ENCODE measurements at regions not wholly inside any gene's neighbourhood (a gene's known extent, or its start where the extent isn't known, plus 50 kb on each side); places are given as distances from the start of the nearest gene placed in this dataset.

DNA sequence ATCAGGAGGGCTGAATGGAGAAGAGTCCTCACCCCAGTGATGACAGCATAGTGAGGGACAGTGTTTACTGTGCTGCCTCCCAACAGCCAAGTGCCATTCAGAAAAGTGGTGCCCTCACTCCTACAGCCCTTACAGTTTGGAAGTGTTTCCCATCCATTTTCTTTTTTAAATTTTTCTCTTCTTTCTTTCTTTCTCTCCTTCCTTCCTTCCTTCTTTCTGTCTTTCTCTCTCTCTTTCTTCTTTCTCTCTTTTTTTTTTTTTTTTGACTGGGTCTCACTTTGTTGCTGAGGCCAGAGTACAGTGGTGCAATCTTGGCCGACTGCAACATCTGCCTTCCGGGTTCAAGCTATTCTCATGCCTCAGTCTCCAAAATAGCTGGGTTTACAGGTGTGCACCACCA, 755.3 kb downstream of the UQCRFS1 start:
- Histone ChIP-seq H3K4me3 (no peak overlapping the region), H3K36me3 (no peaks in the 10 kb centered on the region), H3K27ac (no peak overlapping the region), H3K4me1 (no peaks in the 10 kb centered on the region), H3K9me3 (no peaks in the 10 kb centered on the region), H3K27me3 (no peaks in the 10 kb centered on the region)
- no peak for ATAC-seq
- DNase-seq, result no peak
- intact Hi-C loops (cut with DNase I), result no loop called here
- TF ChIP-seq CTCF (IDR thresholded peaks at IDR 0.05), result no peak

- no peaks in the 10 kb centered on the region for H3K27me3 ChIP-seq
- intact Hi-C loops (cut with DNase I), result no loop called here
- TF ChIP-seq CTCF (IDR thresholded peaks at IDR 0.05), result no peak
- DNase-seq, result no peak
- H3K36me3 ChIP-seq, result no peaks in the 10 kb centered on the region
- no peak overlapping the region for H3K4me3 ChIP-seq
- no peaks in the 10 kb centered on the region for H3K4me1 ChIP-seq
- no peak overlapping the region for H3K27ac ChIP-seq
- ATAC-seq, result no peak
- H3K9me3 ChIP-seq, result no peaks in the 10 kb centered on the region
These were observed 756.1 kb downstream of the UQCRFS1 start for GRCh38 chr19:28456708-28457320.

- Histone ChIP-seq H3K27me3 (no peaks in the 10 kb centered on the region), H3K4me1 (no peaks in the 10 kb centered on the region), H3K9me3 (no peaks in the 10 kb centered on the region), H3K27ac (no peak overlapping the region), H3K4me3 (no peak overlapping the region), H3K36me3 (no peaks in the 10 kb centered on the region)
- TF ChIP-seq CTCF (IDR thresholded peaks at IDR 0.05), result no peak
- intact Hi-C loops (cut with DNase I), result no loop called here
- DNase-seq (no peak), ATAC-seq (no peak)
These were observed 756.7 kb downstream of the UQCRFS1 start for GRCh38 chr19:28456252-28456651.

- ATAC-seq (no peak), DNase-seq (no peak)
- intact Hi-C loops (cut with DNase I), result no loop called here
These were observed 758.9 kb downstream of the UQCRFS1 start for GRCh38 chr19:28454083-28454482.

DNA sequence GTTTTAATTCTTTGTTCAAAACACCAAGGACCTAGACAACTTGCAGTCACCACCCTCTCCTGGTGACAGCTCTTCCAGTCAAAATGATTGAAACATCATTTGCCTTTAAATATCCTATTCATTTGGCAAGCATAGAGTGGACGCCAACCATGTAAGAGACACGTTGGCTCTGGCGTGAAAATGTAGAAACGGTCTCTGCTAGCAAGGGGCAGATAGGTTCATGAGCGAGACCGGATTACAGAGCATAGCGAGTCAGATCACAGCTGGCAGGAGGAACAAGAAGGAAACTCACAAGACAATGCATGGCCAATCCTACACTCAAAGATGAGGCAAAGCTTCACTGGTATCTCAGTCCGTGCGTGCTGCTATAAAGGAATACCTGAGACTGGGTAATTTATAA, 759.5 kb downstream of the UQCRFS1 start:
- ATAC-seq (no peak), DNase-seq (no peak)
- no peaks in the 10 kb centered on the region for H3K4me1 ChIP-seq
- H3K27me3 ChIP-seq, result no peaks in the 10 kb centered on the region
- H3K9me3 ChIP-seq, result no peaks in the 10 kb centered on the region
- intact Hi-C loops (cut with DNase I), result no loop called here
- H3K27ac ChIP-seq, result no peak overlapping the region
- no peak overlapping the region for H3K4me3 ChIP-seq
- no peak for TF ChIP-seq CTCF (IDR thresholded peaks at IDR 0.05)
- no peaks in the 10 kb centered on the region for H3K36me3 ChIP-seq

More at GRCh38 chr19:28454083-28454482, 758.9 kb downstream of the UQCRFS1 start:
- no peak for TF ChIP-seq CTCF (IDR thresholded peaks at IDR 0.05)
- Histone ChIP-seq H3K27me3 (no peaks in the 10 kb centered on the region), H3K9me3 (no peaks in the 10 kb centered on the region), H3K4me3 (no peak overlapping the region), H3K36me3 (no peaks in the 10 kb centered on the region), H3K27ac (no peak overlapping the region), H3K4me1 (no peaks in the 10 kb centered on the region)

- H3K4me1 ChIP-seq, result no peaks in the 10 kb centered on the region
- H3K27me3 ChIP-seq, result no peaks in the 10 kb centered on the region
- no peak for ATAC-seq
- no peaks in the 10 kb centered on the region for H3K36me3 ChIP-seq
- no peak overlapping the region for H3K4me3 ChIP-seq
- no peaks in the 10 kb centered on the region for H3K9me3 ChIP-seq
- no peak for DNase-seq
- TF ChIP-seq CTCF (IDR thresholded peaks at IDR 0.05), result no peak
- intact Hi-C loops (cut with DNase I), result no loop called here
- H3K27ac ChIP-seq, result no peak overlapping the region
These were observed 763.1 kb downstream of the UQCRFS1 start for GRCh38 chr19:28449803-28450202.

Data from upper lobe of right lung (tissue), 1 donor.